HFFc6 (cell line): ENCODE measurements at regions not wholly inside any gene's neighbourhood (a gene's known extent, or its start where the extent isn't known, plus 50 kb on each side); places are given as distances from the start of the nearest gene placed in this dataset.

Source experiments
- DNase-seq: peaks from one replicate; pipeline ENCODE4 v3.0.0-alpha.2; 2018
- H3K27ac Mint-ChIP-seq: 2 replicates; pipeline ENCODE4 v1.8.0; 2020; ENCODE audit warnings: mild to moderate bottlenecking, mixed read lengths
- H3K27me3 Mint-ChIP-seq: 2 replicates; pipeline ENCODE4 v1.8.0; 2021; ENCODE audit warnings: mild to moderate bottlenecking, moderate library complexity, mixed read lengths; ENCODE audit not compliant: insufficient read depth
- H3K36me3 Mint-ChIP-seq: 2 replicates; pipeline ENCODE4 v1.8.0; 2021; ENCODE audit warnings: low read depth, mixed read lengths
- H3K4me1 Mint-ChIP-seq: 2 replicates; pipeline ENCODE4 v1.8.0; 2020; ENCODE audit warnings: low read depth, mixed read lengths
- H3K4me3 Mint-ChIP-seq: 2 replicates; pipeline ENCODE4 v1.8.0; 2020; ENCODE audit warnings: mild to moderate bottlenecking, moderate library complexity, mixed read lengths
- H3K9me3 Mint-ChIP-seq: 2 replicates; pipeline ENCODE4 v1.8.0; 2020; ENCODE audit warnings: mild to moderate bottlenecking, mixed read lengths
- TF ChIP-seq, protein P1 (sequence below): fragments of 200-600 bp; sonication (generic); IDR thresholded peaks from 2 replicates; pipeline ENCODE4 v1.5.0; 2021; ENCODE audit warnings: antibody characterized with exemption, mild to moderate bottlenecking

DNA sequence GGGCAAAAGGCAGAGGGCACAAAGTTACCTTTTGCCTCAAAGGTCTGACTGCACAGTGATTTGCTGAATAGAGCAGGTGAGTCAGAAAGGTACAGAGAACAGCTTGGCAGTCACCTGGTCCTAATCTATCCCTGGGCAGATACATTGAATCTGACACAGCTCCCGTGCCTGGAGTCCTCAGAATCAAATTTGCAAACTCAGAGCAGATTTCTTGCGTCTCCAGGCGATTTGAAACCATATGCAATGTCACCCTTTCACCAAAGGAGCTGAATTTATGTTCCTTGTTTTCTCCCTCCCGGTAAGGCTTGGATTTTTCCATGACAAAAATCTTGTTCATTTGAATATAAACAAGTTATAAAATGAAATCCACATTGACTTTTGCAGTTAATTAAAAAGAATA lies 81.6 kb upstream of the SNAP25 start:
- Mint-ChIP-seq H3K9me3 (no peaks in the 10 kb centered on the region), H3K4me1 (no peaks in the 10 kb centered on the region), H3K27me3 (no peaks in the 10 kb centered on the region; the same call in 1 of the 2 replicates), H3K4me3 (no peak overlapping the region), H3K36me3 (no peaks in the 10 kb centered on the region), H3K27ac (no peak overlapping the region)
- TF ChIP-seq, protein P1, sequence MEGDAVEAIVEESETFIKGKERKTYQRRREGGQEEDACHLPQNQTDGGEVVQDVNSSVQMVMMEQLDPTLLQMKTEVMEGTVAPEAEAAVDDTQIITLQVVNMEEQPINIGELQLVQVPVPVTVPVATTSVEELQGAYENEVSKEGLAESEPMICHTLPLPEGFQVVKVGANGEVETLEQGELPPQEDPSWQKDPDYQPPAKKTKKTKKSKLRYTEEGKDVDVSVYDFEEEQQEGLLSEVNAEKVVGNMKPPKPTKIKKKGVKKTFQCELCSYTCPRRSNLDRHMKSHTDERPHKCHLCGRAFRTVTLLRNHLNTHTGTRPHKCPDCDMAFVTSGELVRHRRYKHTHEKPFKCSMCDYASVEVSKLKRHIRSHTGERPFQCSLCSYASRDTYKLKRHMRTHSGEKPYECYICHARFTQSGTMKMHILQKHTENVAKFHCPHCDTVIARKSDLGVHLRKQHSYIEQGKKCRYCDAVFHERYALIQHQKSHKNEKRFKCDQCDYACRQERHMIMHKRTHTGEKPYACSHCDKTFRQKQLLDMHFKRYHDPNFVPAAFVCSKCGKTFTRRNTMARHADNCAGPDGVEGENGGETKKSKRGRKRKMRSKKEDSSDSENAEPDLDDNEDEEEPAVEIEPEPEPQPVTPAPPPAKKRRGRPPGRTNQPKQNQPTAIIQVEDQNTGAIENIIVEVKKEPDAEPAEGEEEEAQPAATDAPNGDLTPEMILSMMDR = no peak
- no peak for DNase-seq

DNA sequence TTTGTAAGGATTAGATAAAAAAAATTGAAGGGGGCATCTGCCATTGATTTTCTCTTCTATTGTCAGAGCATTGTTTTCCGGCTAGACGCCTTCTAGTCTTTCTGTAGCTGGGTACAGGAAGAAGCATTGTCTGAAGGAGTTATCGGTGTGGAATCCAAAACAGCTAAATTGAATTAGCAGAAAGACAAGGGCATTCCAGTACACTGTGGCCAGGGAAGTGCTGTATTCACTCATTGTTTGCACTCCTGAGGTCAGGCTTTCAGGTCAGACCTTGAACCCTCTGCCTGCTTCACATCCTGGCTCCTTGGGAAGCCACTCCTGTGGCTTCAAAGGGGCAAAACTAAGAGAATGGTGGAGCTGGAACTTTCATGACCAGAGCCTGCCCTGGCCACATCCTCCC lies 81.1 kb upstream of the SNAP25 start:
- Mint-ChIP-seq H3K36me3 (no peaks in the 10 kb centered on the region), H3K27ac (no peak overlapping the region), H3K4me1 (no peaks in the 10 kb centered on the region), H3K4me3 (no peak overlapping the region), H3K9me3 (no peaks in the 10 kb centered on the region), H3K27me3 (no peaks in the 10 kb centered on the region; the same call in 1 of the 2 replicates)
- TF ChIP-seq, protein P1 = no peak
- DNase-seq = no peak

DNA sequence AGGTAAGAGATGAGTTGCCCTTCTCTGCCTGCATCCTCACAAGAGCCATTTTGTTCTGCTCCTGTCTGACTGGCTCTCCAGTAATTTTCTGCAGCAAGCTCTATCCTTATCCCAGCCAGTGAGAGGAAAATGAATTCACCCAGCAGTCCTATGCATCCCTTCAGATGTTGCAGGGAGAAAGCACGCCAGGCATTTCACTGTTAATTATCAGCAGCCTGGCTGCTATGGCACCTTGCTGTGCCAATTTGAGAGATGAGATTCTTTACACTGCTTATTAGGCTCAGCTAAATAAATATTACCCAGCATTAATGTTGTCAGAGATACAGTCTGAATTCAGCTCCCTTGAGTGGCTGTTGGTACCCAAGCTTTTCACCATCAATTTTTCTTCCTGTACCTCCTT lies 61.1 kb upstream of the SNAP25 start:
- no peaks in the 10 kb centered on the region for H3K36me3 Mint-ChIP-seq
- no peak overlapping the region for H3K4me3 Mint-ChIP-seq
- peaks cover 6% of the 10 kb centered on the region for H3K9me3 Mint-ChIP-seq
- no peaks in the 10 kb centered on the region; the same call in 1 of the 2 replicates for H3K27me3 Mint-ChIP-seq
- H3K4me1 Mint-ChIP-seq = no peaks in the 10 kb centered on the region
- DNase-seq = no peak
- TF ChIP-seq, protein P1 = no peak
- H3K27ac Mint-ChIP-seq = no peak overlapping the region

DNA sequence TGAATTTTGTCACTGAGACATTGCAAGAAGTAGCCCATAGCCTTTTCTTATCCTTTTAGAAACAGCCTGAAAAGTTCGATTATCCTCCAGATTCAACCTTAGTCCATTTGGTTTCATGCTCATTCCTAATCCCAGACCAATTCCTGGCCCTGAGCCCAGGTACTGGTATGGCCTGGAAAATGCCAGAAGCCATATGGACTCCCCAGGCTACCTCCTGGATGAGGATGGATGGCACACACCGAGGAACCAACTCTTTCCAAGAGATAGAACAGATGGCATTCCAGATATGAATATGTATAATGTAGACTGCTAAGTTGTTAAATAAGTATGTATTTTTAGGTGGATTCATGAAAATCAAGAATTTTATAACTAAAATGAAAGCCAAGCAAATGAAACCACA lies 51.6 kb upstream of the SNAP25 start:
- Mint-ChIP-seq H3K9me3 (peaks cover 5% of the 10 kb centered on the region; the same call in 1 of the 2 replicates), H3K36me3 (no peaks in the 10 kb centered on the region), H3K27ac (no peak overlapping the region), H3K27me3 (no peaks in the 10 kb centered on the region; the same call in 1 of the 2 replicates), H3K4me1 (no peaks in the 10 kb centered on the region), H3K4me3 (no peak overlapping the region)
- TF ChIP-seq, protein P1 = no peak
- no peak for DNase-seq

DNA sequence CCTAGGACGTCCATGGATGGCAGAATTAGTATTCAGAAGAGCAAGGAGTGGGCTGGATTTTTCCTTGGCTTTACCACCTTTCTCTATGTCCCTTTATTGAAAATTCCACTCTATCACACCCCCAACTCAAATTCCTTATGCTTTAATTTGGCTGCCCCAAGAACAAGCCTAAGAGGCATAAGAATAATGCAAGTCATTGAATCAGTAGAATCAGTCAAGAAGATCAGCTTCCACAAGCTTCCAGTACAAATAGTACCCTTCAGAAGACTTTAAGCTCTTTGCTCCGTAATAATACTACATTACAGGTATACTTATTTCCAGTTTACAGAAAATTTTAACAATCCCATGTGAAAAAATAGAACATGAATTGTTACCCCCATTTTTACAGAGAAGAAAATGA lies 51.0 kb upstream of the SNAP25 start:
- peaks cover 4% of the 10 kb centered on the region; the same call in 1 of the 2 replicates for H3K4me1 Mint-ChIP-seq
- TF ChIP-seq, protein P1 = no peak
- peaks cover 5% of the 10 kb centered on the region; the same call in 1 of the 2 replicates for H3K9me3 Mint-ChIP-seq
- DNase-seq = no peak
- H3K4me3 Mint-ChIP-seq = no peak overlapping the region
- no peaks in the 10 kb centered on the region for H3K36me3 Mint-ChIP-seq
- H3K27ac Mint-ChIP-seq = no peak overlapping the region
- H3K27me3 Mint-ChIP-seq = no peaks in the 10 kb centered on the region; the same call in 1 of the 2 replicates
